MCF 10A (cell line): ENCODE measurements at regions not wholly inside any gene's neighbourhood (a gene's known extent, or its start where the extent isn't known, plus 50 kb on each side); places are given as distances from the start of the nearest gene placed in this dataset.

Experiments used
- BruUV-seq: library from RNA; stranded (reverse); fragments of 400-500 nt; replicated peaks from 2 replicates; lab custom pipeline; 2021; lab: Mats Ljungman, UMichigan
- CTCF ChIA-PET: fragments of 300-600 bp; sonication (Branson Sonifier 250); formaldehyde crosslinking; extraction: SDS; loops from one replicate; lab custom pipeline; 2021; ENCODE audit warnings: antibody characterized with exemption, inconsistent platforms; lab: Yijun Ruan, JAX
- POLR2A ChIA-PET: fragments of 300-600, 350-650 bp; sonication (Branson Sonifier 250); formaldehyde crosslinking; extraction: SDS; loops from one replicate; lab custom pipeline; 2020; ENCODE audit warnings: antibody characterized with exemption, inconsistent platforms; lab: Yijun Ruan, JAX
- DNase-seq: peaks from one replicate; pipeline ENCODE4 v3.0.0-alpha.2; 2018; ENCODE audit not compliant: unreplicated experiment
- H3K27ac Mint-ChIP-seq: one replicate; pipeline ENCODE4 v1.8.0; 2022; ENCODE audit warnings: mild to moderate bottlenecking, low read depth, mixed read lengths; ENCODE audit not compliant: unreplicated experiment
- H3K27me3 Mint-ChIP-seq: one replicate; pipeline ENCODE4 v1.8.0; 2022; ENCODE audit warnings: mixed read lengths; ENCODE audit not compliant: insufficient read depth, unreplicated experiment
- H3K36me3 Mint-ChIP-seq: one replicate; pipeline ENCODE4 v1.8.0; 2022; ENCODE audit warnings: mild to moderate bottlenecking, moderate library complexity, mixed read lengths; ENCODE audit not compliant: insufficient read depth, unreplicated experiment
- H3K4me1 Mint-ChIP-seq: one replicate; pipeline ENCODE4 v1.8.0; 2022; ENCODE audit warnings: mixed read lengths; ENCODE audit not compliant: insufficient read depth, unreplicated experiment
- H3K4me3 Mint-ChIP-seq: one replicate; pipeline ENCODE4 v1.8.0; 2022; ENCODE audit warnings: mild to moderate bottlenecking, moderate library complexity, mixed read lengths; ENCODE audit not compliant: unreplicated experiment
- H3K9me3 Mint-ChIP-seq: one replicate; pipeline ENCODE4 v1.8.0; 2022; ENCODE audit warnings: mixed read lengths; ENCODE audit not compliant: unreplicated experiment
- intact Hi-C: fragments of 100-400 bp; cut with micrococcal nuclease; formaldehyde crosslinking; loops from 2 replicates; pipeline ENCODE4 v1.14.1; 2022
- TF ChIP-seq, protein P1 (sequence below): fragments of 200-600 bp; IDR thresholded peaks from one replicate; pipeline ENCODE4 v1.8.0; 2022; ENCODE audit warnings: antibody characterized with exemption, mild to moderate bottlenecking; ENCODE audit not compliant: unreplicated experiment

GRCh38 chr4:188452097-188452496 lies 312.9 kb downstream of the TRIML1 start:
- intact Hi-C loops, result no loop called here

GRCh38 chr4:188454575-188454974 lies 315.3 kb downstream of the TRIML1 start:
- H3K9me3 Mint-ChIP-seq, result no peaks in the 10 kb centered on the region
- POLR2A ChIA-PET, result no interaction called here
- no peaks in the 10 kb centered on the region for H3K4me1 Mint-ChIP-seq
- H3K27ac Mint-ChIP-seq, result no peak overlapping the region
- intact Hi-C loops, result no loop called here
- TF ChIP-seq, protein P1, sequence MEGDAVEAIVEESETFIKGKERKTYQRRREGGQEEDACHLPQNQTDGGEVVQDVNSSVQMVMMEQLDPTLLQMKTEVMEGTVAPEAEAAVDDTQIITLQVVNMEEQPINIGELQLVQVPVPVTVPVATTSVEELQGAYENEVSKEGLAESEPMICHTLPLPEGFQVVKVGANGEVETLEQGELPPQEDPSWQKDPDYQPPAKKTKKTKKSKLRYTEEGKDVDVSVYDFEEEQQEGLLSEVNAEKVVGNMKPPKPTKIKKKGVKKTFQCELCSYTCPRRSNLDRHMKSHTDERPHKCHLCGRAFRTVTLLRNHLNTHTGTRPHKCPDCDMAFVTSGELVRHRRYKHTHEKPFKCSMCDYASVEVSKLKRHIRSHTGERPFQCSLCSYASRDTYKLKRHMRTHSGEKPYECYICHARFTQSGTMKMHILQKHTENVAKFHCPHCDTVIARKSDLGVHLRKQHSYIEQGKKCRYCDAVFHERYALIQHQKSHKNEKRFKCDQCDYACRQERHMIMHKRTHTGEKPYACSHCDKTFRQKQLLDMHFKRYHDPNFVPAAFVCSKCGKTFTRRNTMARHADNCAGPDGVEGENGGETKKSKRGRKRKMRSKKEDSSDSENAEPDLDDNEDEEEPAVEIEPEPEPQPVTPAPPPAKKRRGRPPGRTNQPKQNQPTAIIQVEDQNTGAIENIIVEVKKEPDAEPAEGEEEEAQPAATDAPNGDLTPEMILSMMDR, result no peak
- H3K36me3 Mint-ChIP-seq, result peaks cover 4% of the 10 kb centered on the region
- no peak overlapping the region for H3K4me3 Mint-ChIP-seq
- CTCF ChIA-PET, result interaction anchor here (0.7 kb wide), 1 partner anchor 173 kb away, joined by 3 read pairs; no protein-coding TSS in a partner anchor
- no TSS peak for BruUV-seq
- no peaks in the 10 kb centered on the region for H3K27me3 Mint-ChIP-seq
- DNase-seq, result no peak

More at GRCh38 chr4:188452097-188452496, 312.9 kb downstream of the TRIML1 start:
- Mint-ChIP-seq H3K9me3 (no peaks in the 10 kb centered on the region), H3K4me1 (no peaks in the 10 kb centered on the region), H3K36me3 (peaks cover 4% of the 10 kb centered on the region), H3K27me3 (no peaks in the 10 kb centered on the region), H3K27ac (no peak overlapping the region), H3K4me3 (no peak overlapping the region)
- no peak for DNase-seq
- POLR2A ChIA-PET, result no interaction called here
- CTCF ChIA-PET, result interaction anchor here (0.6 kb wide), 1 partner anchor 12 kb away, joined by 4 read pairs; no protein-coding TSS in a partner anchor
- BruUV-seq, result no TSS peak
- TF ChIP-seq, protein P1, result no peak

DNA sequence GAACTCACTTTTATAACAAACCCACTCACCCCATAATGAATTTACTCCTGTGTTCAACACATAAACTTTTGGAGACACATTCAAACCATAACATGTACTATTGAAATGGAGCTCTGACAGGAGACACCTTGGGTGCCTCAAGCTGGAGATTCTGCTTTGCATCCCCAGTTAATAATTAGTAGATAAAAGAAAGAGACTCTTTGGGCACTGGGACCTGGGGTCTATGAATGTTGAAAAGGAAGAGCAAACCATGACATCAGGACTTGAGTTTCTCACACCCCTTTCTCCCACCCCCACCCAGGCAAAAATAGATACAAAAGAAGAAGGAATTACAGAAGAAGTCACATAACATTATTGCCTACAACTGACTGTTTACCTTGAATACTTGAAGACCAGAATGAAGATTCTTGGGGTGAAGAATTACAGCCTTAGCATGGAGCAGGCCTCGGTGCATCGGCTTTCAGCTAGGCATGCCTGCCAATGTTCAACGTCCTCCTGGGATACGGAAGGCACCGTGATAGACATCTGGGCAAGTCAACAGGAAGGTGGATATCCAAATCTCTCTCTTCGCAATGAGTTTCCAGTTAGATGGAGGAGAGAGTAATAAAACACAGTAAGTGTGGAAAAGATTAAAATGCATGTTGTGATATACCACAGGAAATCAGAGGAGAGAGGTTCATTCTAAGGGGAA lies 316.0 kb downstream of the TRIML1 start:
- BruUV-seq, result no TSS peak
- no peaks in the 10 kb centered on the region for H3K27me3 Mint-ChIP-seq
- DNase-seq, result no peak
- TF ChIP-seq, protein P1, result no peak
- no peaks in the 10 kb centered on the region for H3K4me1 Mint-ChIP-seq
- H3K9me3 Mint-ChIP-seq, result no peaks in the 10 kb centered on the region
- no peak overlapping the region for H3K4me3 Mint-ChIP-seq
- intact Hi-C loops, result no loop called here
- H3K36me3 Mint-ChIP-seq, result peaks cover 4% of the 10 kb centered on the region
- CTCF ChIA-PET, result no interaction called here
- POLR2A ChIA-PET, result no interaction called here
- H3K27ac Mint-ChIP-seq, result no peak overlapping the region

DNA sequence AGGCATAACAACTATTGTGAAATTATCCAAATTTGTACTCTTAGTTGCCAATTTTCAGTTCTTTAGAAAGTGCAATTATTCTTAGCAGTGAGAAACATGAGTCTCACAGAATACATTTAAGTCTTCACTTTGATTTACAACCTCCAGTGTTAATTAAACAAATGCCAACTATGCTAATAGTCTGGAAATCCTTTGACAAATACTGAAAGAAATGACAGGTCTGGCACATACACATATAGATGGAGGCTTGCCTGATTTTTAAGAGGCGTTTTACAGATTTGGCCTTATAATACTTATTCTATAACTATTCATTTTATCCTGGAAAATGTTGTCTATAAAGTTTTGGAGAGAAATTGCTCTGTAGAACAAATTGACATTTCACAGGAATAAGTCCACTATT lies 320.1 kb downstream of the TRIML1 start:
- Mint-ChIP-seq H3K36me3 (no peaks in the 10 kb centered on the region), H3K27ac (no peak overlapping the region), H3K4me1 (no peaks in the 10 kb centered on the region), H3K4me3 (no peak overlapping the region), H3K9me3 (peaks cover 7% of the 10 kb centered on the region), H3K27me3 (no peaks in the 10 kb centered on the region)
- DNase-seq, result no peak
- CTCF ChIA-PET, result no interaction called here
- intact Hi-C loops, result no loop called here
- POLR2A ChIA-PET, result no interaction called here
- TF ChIP-seq, protein P1, result no peak
- no TSS peak for BruUV-seq
